H1 (cell line): ENCODE measurements at regions not wholly inside any gene's neighbourhood (a gene's known extent, or its start where the extent isn't known, plus 50 kb on each side); places are given as distances from the start of the nearest gene placed in this dataset.

Experiments
- KDM1A ChIP-seq: fragments of 200-600, 300-600 bp; sonication (generic); IDR thresholded peaks from 2 replicates; pipeline ENCODE4 v1.7.1; 2016; ENCODE audit warnings: mild to moderate bottlenecking, low read length, borderline replicate concordance
- RNF2 ChIP-seq: fragments of 200-900, 300-1000 bp; sonication (generic); IDR thresholded peaks from 2 replicates; pipeline ENCODE4 v1.7.1; 2016; ENCODE audit warnings: borderline replicate concordance, low read depth, mild to moderate bottlenecking, antibody characterized with exemption, low read length; ENCODE audit not compliant: poor library complexity, severe bottlenecking; ENCODE audit errors: missing control alignments
- SP4 ChIP-seq: IDR thresholded peaks from 2 replicates; pipeline ENCODE4 v1.6.1; 2012; ENCODE audit warnings: low read length, inconsistent platforms
- TF ChIP-seq, protein P1 (sequence below): IDR thresholded peaks from 2 replicates; pipeline ENCODE4 v1.6.1; 2012; ENCODE audit warnings: inconsistent platforms

DNA sequence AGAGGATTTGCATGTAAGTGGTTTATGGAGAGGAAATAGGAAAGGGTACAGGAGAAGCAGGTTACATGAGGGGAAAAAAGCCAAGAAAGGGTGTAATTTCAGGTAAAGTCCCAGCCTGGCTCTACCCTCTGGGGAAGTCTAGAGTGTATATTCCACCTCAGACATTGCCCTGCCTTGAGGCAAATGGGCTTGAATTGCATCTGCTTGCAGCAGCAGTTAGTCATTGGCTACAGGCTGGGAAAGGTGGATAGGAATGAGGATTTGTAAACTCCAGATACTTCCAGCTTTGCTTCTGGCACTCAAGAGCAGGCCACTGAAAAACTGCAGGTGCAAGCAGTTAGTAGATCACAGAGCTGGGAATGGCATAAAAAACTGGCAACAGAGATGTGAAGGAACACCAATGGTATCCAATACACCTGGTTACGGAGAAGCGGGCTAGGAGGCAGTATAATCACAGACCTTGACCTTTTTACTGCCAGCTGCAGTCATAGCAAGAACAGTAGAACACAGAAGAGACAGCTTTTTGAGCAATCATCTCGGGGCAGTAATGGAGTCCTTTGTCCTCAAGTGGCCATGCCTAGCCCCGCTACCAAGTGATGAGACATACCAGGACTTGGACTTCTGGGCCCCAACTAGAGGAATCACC lies 226.9 kb upstream of the NRIP1 start (continued):
- no peak for TF ChIP-seq RNF2
- TF ChIP-seq, protein P1, sequence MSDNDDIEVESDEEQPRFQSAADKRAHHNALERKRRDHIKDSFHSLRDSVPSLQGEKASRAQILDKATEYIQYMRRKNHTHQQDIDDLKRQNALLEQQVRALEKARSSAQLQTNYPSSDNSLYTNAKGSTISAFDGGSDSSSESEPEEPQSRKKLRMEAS = no peak
- TF ChIP-seq KDM1A = no peak
- TF ChIP-seq SP4 = no peak
